H9 (cell line): ENCODE measurements at regions not wholly inside any gene's neighbourhood (a gene's known extent, or its start where the extent isn't known, plus 50 kb on each side); places are given as distances from the start of the nearest gene placed in this dataset.

Experiments used
- DNase-seq: peaks from one replicate; pipeline ENCODE4 v3.0.0-alpha.2; 2017
- H2AFZ ChIP-seq: one replicate; pipeline ENCODE4 v1.6.1; 2013; ENCODE audit warnings: mild to moderate bottlenecking, low read length, control low read depth, moderate library complexity
- H2AK5ac ChIP-seq: 2 replicates; pipeline ENCODE4 v1.6.1; 2013; ENCODE audit warnings: low read length, control low read depth, mixed read lengths; ENCODE audit not compliant: insufficient read length
- H2BK120ac ChIP-seq: one replicate; pipeline ENCODE4 v1.6.1; 2013; ENCODE audit warnings: low read depth, mild to moderate bottlenecking, low read length, control low read depth, inconsistent platforms; ENCODE audit not compliant: poor library complexity, severe bottlenecking
- H2BK12ac ChIP-seq: 2 replicates; pipeline ENCODE4 v1.6.1; 2013; ENCODE audit warnings: low read length, control low read depth, mixed read lengths, low read depth; ENCODE audit not compliant: insufficient read length
- H2BK15ac ChIP-seq: 2 replicates; pipeline ENCODE4 v1.6.1; 2013; ENCODE audit warnings: low read depth, low read length, control low read depth
- H2BK20ac ChIP-seq: one replicate; pipeline ENCODE4 v1.6.1; 2013; ENCODE audit warnings: low read depth, mild to moderate bottlenecking, low read length, control low read depth, inconsistent platforms; ENCODE audit not compliant: poor library complexity, severe bottlenecking
- H2BK5ac ChIP-seq: 2 replicates; pipeline ENCODE4 v1.6.1; 2013; ENCODE audit warnings: low read length, control low read depth, mixed read lengths; ENCODE audit not compliant: insufficient read length
- H3K14ac ChIP-seq: 2 replicates; pipeline ENCODE4 v1.6.1; 2013; ENCODE audit warnings: low read length, control low read depth; ENCODE audit not compliant: insufficient read depth
- H3K18ac ChIP-seq: 2 replicates; pipeline ENCODE4 v1.6.1; 2013; ENCODE audit warnings: low read depth, mild to moderate bottlenecking, mixed read lengths, low read length, control low read depth; ENCODE audit not compliant: insufficient read length
- H3K23ac ChIP-seq: 2 replicates; pipeline ENCODE4 v1.6.1; 2013; ENCODE audit warnings: low read length, control low read depth, mixed read lengths, low read depth; ENCODE audit not compliant: insufficient read length
- H3K23me2 ChIP-seq: 2 replicates; pipeline ENCODE4 v1.6.1; 2013; ENCODE audit warnings: low read depth, mild to moderate bottlenecking, mixed read lengths, low read length, control low read depth; ENCODE audit not compliant: insufficient read length, poor library complexity, severe bottlenecking
- H3K27ac ChIP-seq: 2 replicates; pipeline ENCODE4 v1.5.1; 2013; ENCODE audit warnings: low read length, control low read depth, mixed read lengths, low read depth; ENCODE audit not compliant: insufficient read length
- H3K27me3 ChIP-seq: 2 replicates; pipeline ENCODE4 v1.6.1; 2013; ENCODE audit warnings: low read length, control low read depth, inconsistent platforms; ENCODE audit not compliant: insufficient read depth
- H3K4ac ChIP-seq: 2 replicates; pipeline ENCODE4 v1.6.1; 2013; ENCODE audit warnings: low read depth, mild to moderate bottlenecking, control low read depth, inconsistent platforms, low read length, moderate library complexity
- H3K4me1 ChIP-seq: 2 replicates; pipeline ENCODE4 v1.6.1; 2013; ENCODE audit warnings: low read length, control low read depth, inconsistent platforms; ENCODE audit not compliant: insufficient read depth
- H3K4me2 ChIP-seq: 2 replicates; pipeline ENCODE4 v1.6.1; 2013; ENCODE audit warnings: low read length, control low read depth, mixed read lengths; ENCODE audit not compliant: insufficient read length, insufficient read depth
- H3K56ac ChIP-seq: 2 replicates; pipeline ENCODE4 v1.6.1; 2013; ENCODE audit warnings: low read depth, mild to moderate bottlenecking, mixed read lengths, low read length, control low read depth; ENCODE audit not compliant: insufficient read length
- H3K79me1 ChIP-seq: 2 replicates; pipeline ENCODE4 v1.6.1; 2013; ENCODE audit warnings: low read depth, mild to moderate bottlenecking, moderate library complexity, low read length, control low read depth, inconsistent platforms; ENCODE audit not compliant: insufficient read depth, poor library complexity, severe bottlenecking
- H3K79me2 ChIP-seq: 2 replicates; pipeline ENCODE4 v1.6.1; 2013; ENCODE audit warnings: low read length, control low read depth, inconsistent platforms; ENCODE audit not compliant: insufficient read depth
- H3K9ac ChIP-seq: 2 replicates; pipeline ENCODE4 v1.6.1; 2013; ENCODE audit warnings: low read length, control low read depth, mixed read lengths; ENCODE audit not compliant: insufficient read length; ENCODE audit errors: extremely low read depth
- H3K9me3 ChIP-seq: one replicate; pipeline ENCODE4 v1.6.1; 2013; ENCODE audit warnings: low read depth, low read length, inconsistent platforms; ENCODE audit not compliant: control insufficient read depth
- H3T11ph ChIP-seq: one replicate; pipeline ENCODE4 v1.6.1; 2013; ENCODE audit warnings: mild to moderate bottlenecking, low read length, control low read depth, inconsistent platforms
- H4K20me1 ChIP-seq: one replicate; pipeline ENCODE4 v1.6.1; 2013; ENCODE audit not compliant: control insufficient read depth, insufficient read length, insufficient read depth
- H4K5ac ChIP-seq: 2 replicates; pipeline ENCODE4 v1.6.1; 2013; ENCODE audit warnings: low read depth, mild to moderate bottlenecking, mixed read lengths, low read length, control low read depth; ENCODE audit not compliant: insufficient read length
- H4K8ac ChIP-seq: replicated peaks from 2 replicates; pipeline ENCODE4 v1.6.1; 2013; ENCODE audit warnings: low read length, control low read depth, mixed read lengths, low read depth; ENCODE audit not compliant: insufficient read length
- H4K91ac ChIP-seq: 2 replicates; pipeline ENCODE4 v1.6.1; 2013; ENCODE audit warnings: low read depth, mild to moderate bottlenecking, moderate library complexity, mixed read lengths, low read length, control low read depth; ENCODE audit not compliant: insufficient read length
- H3K27ac Mint-ChIP-seq, 3 experiments: 2 replicates in 2 of 3; 3 replicates in 1 of 3; pipeline ENCODE4 v1.8.0; 2020 to 2021; ENCODE audit warnings: mixed read lengths in 3 of 3, mild to moderate bottlenecking in 1 of 3, moderate library complexity in 1 of 3
- H3K27me3 Mint-ChIP-seq: 2 replicates; pipeline ENCODE4 v1.8.0; 2021; ENCODE audit warnings: low read depth, mild to moderate bottlenecking, moderate library complexity, mixed read lengths
- H3K36me3 Mint-ChIP-seq, 3 experiments: 2 replicates in 2 of 3; 3 replicates in 1 of 3; pipeline ENCODE4 v1.8.0; 2020 to 2021; ENCODE audit warnings: low read depth in 3 of 3, mixed read lengths in 3 of 3; ENCODE audit not compliant: insufficient read depth in 1 of 3
- H3K4me1 Mint-ChIP-seq, 2 experiments: 2 replicates each; pipeline ENCODE4 v1.8.0; 2020; ENCODE audit warnings: mixed read lengths in 2 of 2
- H3K4me3 Mint-ChIP-seq, 2 experiments: 2 replicates in 1 of 2; 3 replicates in 1 of 2; pipeline ENCODE4 v1.8.0; 2020 to 2021; ENCODE audit warnings: mild to moderate bottlenecking in 2 of 2, mixed read lengths in 2 of 2, moderate library complexity in 1 of 2
- H3K9me3 Mint-ChIP-seq, 2 experiments: 2 replicates in 1 of 2; 3 replicates in 1 of 2; pipeline ENCODE4 v1.8.0; 2020; ENCODE audit warnings: mild to moderate bottlenecking in 2 of 2, mixed read lengths in 2 of 2, moderate library complexity in 1 of 2
- WGBS: extraction: QIAGEN DNeasy Blood & Tissue Kit; methylation state at CpG from one replicate; pipeline ENCODE4 v1.1.7; 2013; ENCODE audit warnings: missing lambda C conversion rate, low lambda C conversion rate, mixed read lengths; ENCODE audit not compliant: insufficient read length; ENCODE audit errors: extremely low coverage; 5-methylcytosine and 5-hydroxymethylcytosine counted together
- TF ChIP-seq, protein P1 (sequence below): fragments of 200-600 bp; sonication (generic); conservative IDR thresholded peaks from 3 replicates; pipeline ENCODE4 v1.8.0; 2021; ENCODE audit warnings: antibody characterized with exemption, mild to moderate bottlenecking

DNA sequence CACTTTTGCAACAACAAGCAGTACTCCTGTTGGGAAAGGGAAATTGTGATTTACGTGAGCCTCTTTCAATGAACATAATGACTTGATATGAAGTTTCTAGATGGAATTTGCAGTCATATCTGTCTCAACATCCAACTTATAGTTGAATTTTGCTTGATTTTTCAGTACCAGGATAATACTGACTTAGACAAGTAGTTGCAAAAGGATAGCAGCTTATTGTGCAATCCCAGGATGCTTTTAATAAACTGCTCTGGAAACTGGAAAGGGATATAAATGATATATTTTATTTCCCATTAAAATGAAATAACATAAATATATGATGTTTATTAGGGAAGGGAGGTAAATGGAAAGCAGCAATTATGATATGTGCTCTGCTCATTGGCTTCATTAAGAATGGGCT is 174.4 kb upstream of the RGMB start:
- no peaks in the 10 kb centered on the region for H3K9me3 ChIP-seq
- Mint-ChIP-seq H3K9me3 (peaks cover 7 to 9% of the 10 kb centered on the region in 2 experiments; a peak in 4 of 5 replicates), H3K27me3 (no peaks in the 10 kb centered on the region), H3K4me1 (no peaks in the 10 kb centered on the region), H3K27ac (no peak overlapping the region), H3K36me3 (peaks cover 5 to 9% (median 8%) of the 10 kb centered on the region in 3 experiments), H3K4me3 (no peak overlapping the region)
- TF ChIP-seq, protein P1, sequence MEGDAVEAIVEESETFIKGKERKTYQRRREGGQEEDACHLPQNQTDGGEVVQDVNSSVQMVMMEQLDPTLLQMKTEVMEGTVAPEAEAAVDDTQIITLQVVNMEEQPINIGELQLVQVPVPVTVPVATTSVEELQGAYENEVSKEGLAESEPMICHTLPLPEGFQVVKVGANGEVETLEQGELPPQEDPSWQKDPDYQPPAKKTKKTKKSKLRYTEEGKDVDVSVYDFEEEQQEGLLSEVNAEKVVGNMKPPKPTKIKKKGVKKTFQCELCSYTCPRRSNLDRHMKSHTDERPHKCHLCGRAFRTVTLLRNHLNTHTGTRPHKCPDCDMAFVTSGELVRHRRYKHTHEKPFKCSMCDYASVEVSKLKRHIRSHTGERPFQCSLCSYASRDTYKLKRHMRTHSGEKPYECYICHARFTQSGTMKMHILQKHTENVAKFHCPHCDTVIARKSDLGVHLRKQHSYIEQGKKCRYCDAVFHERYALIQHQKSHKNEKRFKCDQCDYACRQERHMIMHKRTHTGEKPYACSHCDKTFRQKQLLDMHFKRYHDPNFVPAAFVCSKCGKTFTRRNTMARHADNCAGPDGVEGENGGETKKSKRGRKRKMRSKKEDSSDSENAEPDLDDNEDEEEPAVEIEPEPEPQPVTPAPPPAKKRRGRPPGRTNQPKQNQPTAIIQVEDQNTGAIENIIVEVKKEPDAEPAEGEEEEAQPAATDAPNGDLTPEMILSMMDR, result no peak
- no peaks in the 10 kb centered on the region for H3K27me3 ChIP-seq
- H3K9ac ChIP-seq, result no peak overlapping the region
- H3K14ac ChIP-seq, result no peak overlapping the region
- DNase-seq, result no peak
- H3K56ac ChIP-seq, result no peak overlapping the region
- no peaks in the 10 kb centered on the region for H3K79me1 ChIP-seq
- H4K5ac ChIP-seq, result no peak overlapping the region
- H3K79me2 ChIP-seq, result no peaks in the 10 kb centered on the region
- no peak overlapping the region for H2BK20ac ChIP-seq
- H3K4me1 ChIP-seq, result no peaks in the 10 kb centered on the region
- H3K23me2 ChIP-seq, result no peaks in the 10 kb centered on the region
- no peak overlapping the region for H2AFZ ChIP-seq
- no peak overlapping the region for H3K4me2 ChIP-seq
- no peak overlapping the region for H3K4ac ChIP-seq
- no peaks in the 10 kb centered on the region for H4K20me1 ChIP-seq
- WGBS, result no CpG with 5 or more reads among the region's 1 CpG
- H2BK15ac ChIP-seq, result no peak overlapping the region
- no peak overlapping the region for H3K27ac ChIP-seq
- H2AK5ac ChIP-seq, result no peak overlapping the region
- no peak overlapping the region for H4K91ac ChIP-seq
- H3K18ac ChIP-seq, result no peak overlapping the region
- no peak overlapping the region for H3K23ac ChIP-seq
- no peak overlapping the region for H2BK120ac ChIP-seq
- H4K8ac ChIP-seq, result no peak overlapping the region
- H3T11ph ChIP-seq, result no peak overlapping the region
- H2BK12ac ChIP-seq, result no peak overlapping the region
- no peak overlapping the region for H2BK5ac ChIP-seq
